ENCODE measurements at regions not wholly inside any gene's neighbourhood (a gene's known extent, or its start where the extent isn't known, plus 50 kb on each side); places are given as distances from the start of the nearest gene placed in this dataset.

DNA sequence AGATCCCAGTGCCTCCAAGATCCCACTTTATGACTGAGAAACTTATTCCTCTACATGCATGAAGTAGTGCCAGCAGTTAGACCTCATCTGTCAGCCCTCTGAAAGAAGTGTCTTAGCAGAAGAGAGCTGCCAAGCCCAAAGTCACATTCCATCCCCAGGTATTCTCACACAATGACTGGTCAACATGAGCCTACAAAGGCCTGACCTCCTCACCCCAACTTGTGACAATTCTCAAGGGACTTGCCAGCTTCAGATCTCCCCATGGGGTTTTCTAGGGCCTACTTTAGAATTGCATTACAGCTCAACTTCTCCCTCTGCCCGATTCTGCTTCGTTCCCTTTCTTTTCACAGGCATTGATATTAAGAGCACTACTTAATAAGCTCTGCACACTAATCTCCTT, 393.8 kb upstream of the SLC30A5 start:
- Histone ChIP-seq H3K36me3 (ENCODE audit: control insufficient read depth, low read length) (no peaks in the 10 kb centered on the region), H3F3A (ENCODE audit: control insufficient read depth, insufficient read depth) (no peaks in the 10 kb centered on the region), H3K27ac (ENCODE audit: low read depth, low read length) (no peak overlapping the region), H4K20me1 (ENCODE audit: control insufficient read depth, insufficient read depth, low read depth, low read length) (no peaks in the 10 kb centered on the region), H3K4me1 (ENCODE audit: control insufficient read depth, low read length) (no peaks in the 10 kb centered on the region), H3K9me2 (replicated peaks; ENCODE audit: control insufficient read depth, low read length) (no peaks in the 10 kb centered on the region), H3K27me3 (ENCODE audit: control insufficient read depth, low read length) (no peaks in the 10 kb centered on the region), H3K4me2 (ENCODE audit: low read length) (no peak overlapping the region), H3K4me3 (ENCODE audit: low read length) (no peak overlapping the region), H3K9me3 (ENCODE audit: control insufficient read depth, insufficient read depth, low read length) (no peaks in the 10 kb centered on the region), H3K79me2 (ENCODE audit: control insufficient read depth, low read length) (no peaks in the 10 kb centered on the region)
- TF ChIP-seq, protein P1, sequence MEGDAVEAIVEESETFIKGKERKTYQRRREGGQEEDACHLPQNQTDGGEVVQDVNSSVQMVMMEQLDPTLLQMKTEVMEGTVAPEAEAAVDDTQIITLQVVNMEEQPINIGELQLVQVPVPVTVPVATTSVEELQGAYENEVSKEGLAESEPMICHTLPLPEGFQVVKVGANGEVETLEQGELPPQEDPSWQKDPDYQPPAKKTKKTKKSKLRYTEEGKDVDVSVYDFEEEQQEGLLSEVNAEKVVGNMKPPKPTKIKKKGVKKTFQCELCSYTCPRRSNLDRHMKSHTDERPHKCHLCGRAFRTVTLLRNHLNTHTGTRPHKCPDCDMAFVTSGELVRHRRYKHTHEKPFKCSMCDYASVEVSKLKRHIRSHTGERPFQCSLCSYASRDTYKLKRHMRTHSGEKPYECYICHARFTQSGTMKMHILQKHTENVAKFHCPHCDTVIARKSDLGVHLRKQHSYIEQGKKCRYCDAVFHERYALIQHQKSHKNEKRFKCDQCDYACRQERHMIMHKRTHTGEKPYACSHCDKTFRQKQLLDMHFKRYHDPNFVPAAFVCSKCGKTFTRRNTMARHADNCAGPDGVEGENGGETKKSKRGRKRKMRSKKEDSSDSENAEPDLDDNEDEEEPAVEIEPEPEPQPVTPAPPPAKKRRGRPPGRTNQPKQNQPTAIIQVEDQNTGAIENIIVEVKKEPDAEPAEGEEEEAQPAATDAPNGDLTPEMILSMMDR (IDR thresholded peaks at IDR 0.05; ENCODE audit: low read depth, low read length, poor library complexity, severe bottlenecking): no peak
- TF ChIP-seq EZH2phosphoT487 (IDR thresholded peaks at IDR 0.05; ENCODE audit: borderline replicate concordance, low read length): no peak

DNA sequence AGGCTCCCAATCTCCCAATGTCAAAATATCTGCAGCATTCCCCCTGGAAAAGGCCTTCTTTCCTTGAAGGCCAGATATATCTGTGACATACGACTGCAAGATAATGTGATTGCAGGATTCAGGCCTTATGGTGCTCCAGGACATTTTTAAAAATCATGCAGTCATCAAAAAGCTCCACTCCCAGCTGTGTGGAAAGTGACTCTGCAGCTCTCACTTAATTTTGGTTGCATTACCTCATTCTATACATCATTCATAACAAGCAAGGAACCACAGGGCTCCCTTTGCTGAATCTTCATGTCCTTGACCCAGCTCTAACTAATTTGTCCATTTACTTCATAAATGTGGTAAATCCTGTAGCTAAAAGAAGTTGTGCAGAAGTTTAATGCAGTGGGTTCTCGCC, 386.2 kb upstream of the SLC30A5 start:
- H3K36me3 ChIP-seq (ENCODE audit: control insufficient read depth, low read length): no peaks in the 10 kb centered on the region
- no peaks in the 10 kb centered on the region for H3K9me3 ChIP-seq (ENCODE audit: control insufficient read depth, insufficient read depth, low read length)
- no peaks in the 10 kb centered on the region for H3K79me2 ChIP-seq (ENCODE audit: control insufficient read depth, low read length)
- no peaks in the 10 kb centered on the region for H4K20me1 ChIP-seq (ENCODE audit: control insufficient read depth, insufficient read depth, low read depth, low read length)
- H3K4me2 ChIP-seq (ENCODE audit: low read length): no peak overlapping the region
- no peak overlapping the region for H3K27ac ChIP-seq (ENCODE audit: low read depth, low read length)
- TF ChIP-seq EZH2phosphoT487 (IDR thresholded peaks at IDR 0.05; ENCODE audit: borderline replicate concordance, low read length): no peak
- TF ChIP-seq, protein P1 (IDR thresholded peaks at IDR 0.05; ENCODE audit: low read depth, low read length, poor library complexity, severe bottlenecking): no peak
- no peaks in the 10 kb centered on the region for H3K9me2 ChIP-seq (replicated peaks; ENCODE audit: control insufficient read depth, low read length)
- H3K4me3 ChIP-seq (ENCODE audit: low read length): no peak overlapping the region
- H3F3A ChIP-seq (ENCODE audit: control insufficient read depth, insufficient read depth): no peaks in the 10 kb centered on the region
- peaks cover 39% of the 10 kb centered on the region for H3K4me1 ChIP-seq (ENCODE audit: control insufficient read depth, low read length)
- H3K27me3 ChIP-seq (ENCODE audit: control insufficient read depth, low read length): no peaks in the 10 kb centered on the region

DNA sequence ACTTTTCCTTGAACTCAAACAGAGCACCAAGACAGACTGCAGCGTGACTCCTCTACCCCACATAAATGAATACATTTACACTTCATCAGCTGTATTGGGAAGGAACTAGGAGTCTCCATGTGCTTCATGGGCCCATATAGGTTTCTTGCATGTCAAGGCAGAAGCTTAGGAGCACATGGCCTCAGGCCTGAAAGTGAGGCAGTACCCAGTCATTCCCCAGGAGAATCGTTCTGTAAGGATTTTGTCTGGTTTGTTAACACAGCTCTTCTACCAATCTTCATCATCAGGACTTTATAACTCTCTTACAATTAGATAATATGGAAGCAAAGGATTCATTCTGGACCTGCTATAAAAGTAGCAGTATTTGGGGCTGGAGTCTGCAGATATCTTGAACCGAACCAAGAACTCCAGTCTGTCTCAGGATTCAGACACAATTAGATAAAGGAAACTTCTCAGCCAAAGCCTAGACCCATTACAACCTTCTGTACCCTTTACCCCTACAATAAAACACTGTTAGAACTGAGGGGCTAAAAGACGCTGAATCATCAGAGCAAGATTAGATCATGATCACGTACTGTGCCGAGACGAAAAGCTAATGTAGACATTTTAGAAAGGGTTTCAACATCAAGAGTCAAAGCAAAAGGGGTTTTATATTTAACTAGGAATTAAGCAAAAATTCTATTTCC, 385.5 kb upstream of the SLC30A5 start:
- H3K27me3 ChIP-seq (ENCODE audit: control insufficient read depth, low read length): no peaks in the 10 kb centered on the region
- H3K4me2 ChIP-seq (ENCODE audit: low read length): no peak overlapping the region
- no peak for TF ChIP-seq EZH2phosphoT487 (IDR thresholded peaks at IDR 0.05; ENCODE audit: borderline replicate concordance, low read length)
- TF ChIP-seq, protein P1 (IDR thresholded peaks at IDR 0.05; ENCODE audit: low read depth, low read length, poor library complexity, severe bottlenecking): no peak
- no peak overlapping the region for H3K27ac ChIP-seq (ENCODE audit: low read depth, low read length)
- H3K36me3 ChIP-seq (ENCODE audit: control insufficient read depth, low read length): no peaks in the 10 kb centered on the region
- peaks cover 3% of the 10 kb centered on the region; the same call in 1 of the 2 replicates for H3F3A ChIP-seq (ENCODE audit: control insufficient read depth, insufficient read depth)
- H3K4me3 ChIP-seq (ENCODE audit: low read length): no peak overlapping the region
- H3K9me3 ChIP-seq (ENCODE audit: control insufficient read depth, insufficient read depth, low read length): no peaks in the 10 kb centered on the region
- H4K20me1 ChIP-seq (ENCODE audit: control insufficient read depth, insufficient read depth, low read depth, low read length): no peaks in the 10 kb centered on the region
- H3K79me2 ChIP-seq (ENCODE audit: control insufficient read depth, low read length): no peaks in the 10 kb centered on the region
- peaks cover 46% of the 10 kb centered on the region for H3K4me1 ChIP-seq (ENCODE audit: control insufficient read depth, low read length)
- H3K9me2 ChIP-seq (replicated peaks; ENCODE audit: control insufficient read depth, low read length): no peaks in the 10 kb centered on the region

All from DOHH2 (cell line).